ENCODE measurements at regions not wholly inside any gene's neighbourhood (a gene's known extent, or its start where the extent isn't known, plus 50 kb on each side); places are given as distances from the start of the nearest gene placed in this dataset.

- H3K4me3 ChIP-seq (ENCODE audit: low read depth in 1 of 3, low read length in 3 of 3) = no peak overlapping the region
- no peak for DNase-seq (ENCODE audit: low spot score)
- no peaks in the 10 kb centered on the region for H3K36me3 ChIP-seq (ENCODE audit: control insufficient read depth in 4 of 4, insufficient read depth in 3 of 4, low read depth in 1 of 4, low read length in 3 of 4)
- no peak overlapping the region for H3K9ac ChIP-seq (ENCODE audit: low read depth in 1 of 2, low read length in 2 of 2)
- no peaks in the 10 kb centered on the region for H3K9me3 ChIP-seq (ENCODE audit: control insufficient read depth in 4 of 4, low read length in 3 of 4)
- TF ChIP-seq HNF4A (conservative IDR thresholded peaks at IDR 0.05) = no peak
- 93% methylated on average over 4 of the region's 4 CpGs for WGBS
- H3K27ac ChIP-seq (ENCODE audit: low read depth in 1 of 2, low read length in 2 of 2) = no peak overlapping the region
- H3K4me1 ChIP-seq (ENCODE audit: control insufficient read depth in 4 of 4, insufficient read depth in 4 of 4, low read length in 3 of 4) = no peaks in the 10 kb centered on the region
- no peaks in the 10 kb centered on the region for H3K27me3 ChIP-seq (ENCODE audit: control insufficient read depth in 4 of 4, insufficient read depth in 4 of 4, low read length in 3 of 4)
Observed at GRCh38 chr16:11472410-11472809, 114.3 kb downstream of the LITAF start.

- no peaks in the 10 kb centered on the region for H3K9me3 ChIP-seq (ENCODE audit: control insufficient read depth in 4 of 4, low read length in 3 of 4)
- H3K27me3 ChIP-seq (ENCODE audit: control insufficient read depth in 4 of 4, insufficient read depth in 4 of 4, low read length in 3 of 4) = no peaks in the 10 kb centered on the region
- no peak for DNase-seq (ENCODE audit: low spot score)
- H3K27ac ChIP-seq (ENCODE audit: low read depth in 1 of 2, low read length in 2 of 2) = no peak overlapping the region
- no peaks in the 10 kb centered on the region for H3K4me1 ChIP-seq (ENCODE audit: control insufficient read depth in 4 of 4, insufficient read depth in 4 of 4, low read length in 3 of 4)
- WGBS = 63% methylated on average over 9 of the region's 9 CpGs
- TF ChIP-seq ZBTB33 (IDR thresholded peaks at IDR 0.05) = no peak
- TF ChIP-seq JUND (IDR thresholded peaks at IDR 0.05) = no peak
- TF ChIP-seq TAF1 (conservative IDR thresholded peaks at IDR 0.05) = no peak
- TF ChIP-seq NR2F2 (IDR thresholded peaks at IDR 0.05) = no peak
- TF ChIP-seq HNF4G (IDR thresholded peaks at IDR 0.05) = no peak
- TF ChIP-seq CTCF (IDR thresholded peaks at IDR 0.05; ENCODE audit: low read depth, low read length, missing input control) = no peak
- no peak for TF ChIP-seq GABPA (IDR thresholded peaks at IDR 0.05 in 1 of 2, conservative IDR thresholded peaks at IDR 0.05 in 1 of 2)
- TF ChIP-seq MAX (IDR thresholded peaks at IDR 0.05) = no peak
- no peak for TF ChIP-seq ATF3 (IDR thresholded peaks at IDR 0.05)
- TF ChIP-seq SP1 (IDR thresholded peaks at IDR 0.05) = no peak
- no peak for TF ChIP-seq YY1 (IDR thresholded peaks at IDR 0.05)
- TF ChIP-seq RXRA (IDR thresholded peaks at IDR 0.05) = no peak
- H3K9ac ChIP-seq (ENCODE audit: low read depth in 1 of 2, low read length in 2 of 2) = no peak overlapping the region
- no peak overlapping the region for H3K4me3 ChIP-seq (ENCODE audit: low read depth in 1 of 3, low read length in 3 of 3)
- no peaks in the 10 kb centered on the region for H3K36me3 ChIP-seq (ENCODE audit: control insufficient read depth in 4 of 4, insufficient read depth in 3 of 4, low read depth in 1 of 4, low read length in 3 of 4)
Observed at GRCh38 chr16:11472851-11473250, 113.9 kb downstream of the LITAF start.

- H3K9ac ChIP-seq (ENCODE audit: low read depth in 1 of 2, low read length in 2 of 2) = no peak overlapping the region
- 79% methylated on average over 10 of the region's 10 CpGs for WGBS
- TF ChIP-seq HNF4A (conservative IDR thresholded peaks at IDR 0.05) = no peak
Observed at GRCh38 chr16:11473728-11474127, 113.0 kb downstream of the LITAF start.

More at GRCh38 chr16:11473728-11474127, 113.0 kb downstream of the LITAF start:
- H3K36me3 ChIP-seq (ENCODE audit: control insufficient read depth in 4 of 4, insufficient read depth in 3 of 4, low read depth in 1 of 4, low read length in 3 of 4) = no peaks in the 10 kb centered on the region
- H3K9me3 ChIP-seq (ENCODE audit: control insufficient read depth in 4 of 4, low read length in 3 of 4) = no peaks in the 10 kb centered on the region
- no peak overlapping the region for H3K4me3 ChIP-seq (ENCODE audit: low read depth in 1 of 3, low read length in 3 of 3)
- no peaks in the 10 kb centered on the region for H3K4me1 ChIP-seq (ENCODE audit: control insufficient read depth in 4 of 4, insufficient read depth in 4 of 4, low read length in 3 of 4)
- H3K27ac ChIP-seq (ENCODE audit: low read depth in 1 of 2, low read length in 2 of 2) = no peak overlapping the region
- H3K27me3 ChIP-seq (ENCODE audit: control insufficient read depth in 4 of 4, insufficient read depth in 4 of 4, low read length in 3 of 4) = no peaks in the 10 kb centered on the region
- DNase-seq (ENCODE audit: low spot score) = no peak

All from liver (tissue), 8 donors.